ENCODE measurements at regions not wholly inside any gene's neighbourhood (a gene's known extent, or its start where the extent isn't known, plus 50 kb on each side); places are given as distances from the start of the nearest gene placed in this dataset.
"Not testable (repeated sequence)": the region's sequence is repeated elsewhere in the genome, so short reads cannot be mapped to it uniquely, and the experiment has no call there.

GRCh38 chr22:17318817-17319216, 50.4 kb upstream of the CECR2 start:
- no peak for DNase-seq (ENCODE audit: low read depth in 1 of 2, low spot score in 1 of 2)

- DNase-seq (ENCODE audit: low read depth in 1 of 2, low spot score in 1 of 2): no peak
Observed at GRCh38 chr22:17315310-17315709, 54.0 kb upstream of the CECR2 start.

- no peak for DNase-seq (ENCODE audit: low read depth in 1 of 2, low spot score in 1 of 2)
Observed at GRCh38 chr22:17314487-17314886, 54.8 kb upstream of the CECR2 start.

- no peak for DNase-seq (ENCODE audit: low read depth in 1 of 2, low spot score in 1 of 2)
Observed at GRCh38 chr22:17313626-17314025, 55.6 kb upstream of the CECR2 start.

- no peak for DNase-seq (ENCODE audit: low read depth in 1 of 2, low spot score in 1 of 2)
Observed at GRCh38 chr22:17307566-17307965, 61.7 kb upstream of the CECR2 start.

GRCh38 chr22:17305076-17305475, 64.2 kb upstream of the CECR2 start:
- no peak for DNase-seq (ENCODE audit: low read depth in 1 of 2, low spot score in 1 of 2)

GRCh38 chr22:17303840-17304779, 65.2 kb upstream of the CECR2 start:
- peak; percentile 8 to 14 for DNase-seq (ENCODE audit: low read depth in 1 of 2, low spot score in 1 of 2)

- DNase-seq (ENCODE audit: low read depth in 1 of 2, low spot score in 1 of 2): no peak
Observed at GRCh38 chr22:17303441-17303839, 65.8 kb upstream of the CECR2 start.

GRCh38 chr22:17302616-17303015, 66.6 kb upstream of the CECR2 start:
- no peak for DNase-seq (ENCODE audit: low read depth in 1 of 2, low spot score in 1 of 2)

GRCh38 chr22:17300926-17301325, 68.3 kb upstream of the CECR2 start:
- DNase-seq (ENCODE audit: low read depth in 1 of 2, low spot score in 1 of 2): no peak

GRCh38 chr22:17298805-17299502, 70.3 kb upstream of the CECR2 start:
- DNase-seq (ENCODE audit: low read depth in 1 of 2, low spot score in 1 of 2): not testable (repeated sequence)

- no peak for DNase-seq (ENCODE audit: low read depth in 1 of 2, low spot score in 1 of 2)
Observed at GRCh38 chr22:17285656-17286055, 66.4 kb upstream of the ADA2 start.

GRCh38 chr22:17284888-17285287, 65.7 kb upstream of the ADA2 start:
- no peak for DNase-seq (ENCODE audit: low read depth in 1 of 2, low spot score in 1 of 2)

GRCh38 chr22:17284466-17284865, 65.2 kb upstream of the ADA2 start:
- no peak for DNase-seq (ENCODE audit: low read depth in 1 of 2, low spot score in 1 of 2)

- not testable (repeated sequence) for DNase-seq (ENCODE audit: low read depth in 1 of 2, low spot score in 1 of 2)
Observed at GRCh38 chr22:17283865-17284264, 64.6 kb upstream of the ADA2 start.

- no peak for DNase-seq (ENCODE audit: low read depth in 1 of 2, low spot score in 1 of 2)
Observed at GRCh38 chr22:17283423-17283822, 64.2 kb upstream of the ADA2 start.

- DNase-seq (ENCODE audit: low read depth in 1 of 2, low spot score in 1 of 2): no peak
Observed at GRCh38 chr22:17281440-17281841, 62.2 kb upstream of the ADA2 start.

GRCh38 chr22:17281026-17281425, 61.8 kb upstream of the ADA2 start:
- no peak for DNase-seq (ENCODE audit: low read depth in 1 of 2, low spot score in 1 of 2)

- no peak for DNase-seq (ENCODE audit: low read depth in 1 of 2, low spot score in 1 of 2)
Observed at GRCh38 chr22:17272511-17272991, 53.3 kb upstream of the ADA2 start.

GRCh38 chr22:17271711-17272451, 52.6 kb upstream of the ADA2 start:
- DNase-seq (ENCODE audit: low read depth in 1 of 2, low spot score in 1 of 2): no peak

GRCh38 chr22:17269607-17270261, 50.5 kb upstream of the ADA2 start:
- DNase-seq (ENCODE audit: low read depth in 1 of 2, low spot score in 1 of 2): no peak

Data from stimulated activated CD4-positive, alpha-beta T cell treated with anti-CD3 and anti-CD28 coated beads, Interleukin-15, amount 100 ng/mL, for 1 hour (primary cell).